Small intestine (tissue), 7 donors: ENCODE measurements at regions not wholly inside any gene's neighbourhood (a gene's known extent, or its start where the extent isn't known, plus 50 kb on each side); places are given as distances from the start of the nearest gene placed in this dataset.

Source experiments
- DNase-seq, 2 donors: peaks; one replicate each; pipeline versions ENCODE4 v3.0.0 to v3.0.0-alpha.2; 2013
- FAIRE-seq: peaks from 2 replicates; lab custom pipeline; 2012; peaks lifted over from hg19 to GRCh38; lab: Jason Lieb, UNC
- H3K27ac ChIP-seq, 3 donors: one replicate each; pipeline ENCODE4 v1.5.1; 2013; ENCODE audit warnings: low read length in 2 of 3, mild to moderate bottlenecking in 2 of 3, control low read depth in 1 of 3, inconsistent platforms in 1 of 3, low read depth in 1 of 3, moderate library complexity in 1 of 3
- H3K27me3 ChIP-seq, 3 donors: one replicate each; pipeline ENCODE4 v1.6.1; 2013; ENCODE audit warnings: low read length in 3 of 3, inconsistent platforms in 1 of 3; ENCODE audit not compliant: control insufficient read depth in 3 of 3, insufficient read depth in 3 of 3
- H3K36me3 ChIP-seq, 3 donors: one replicate each; pipeline ENCODE4 v1.6.1; 2013; ENCODE audit warnings: low read length in 3 of 3, inconsistent platforms in 1 of 3, low read depth in 1 of 3, mild to moderate bottlenecking in 1 of 3, moderate library complexity in 1 of 3; ENCODE audit not compliant: control insufficient read depth in 3 of 3, insufficient read depth in 2 of 3
- H3K4me1 ChIP-seq, 3 donors: one replicate each; pipeline ENCODE4 v1.6.1; 2013; ENCODE audit warnings: low read length in 2 of 3, inconsistent platforms in 1 of 3, low read depth in 1 of 3, mild to moderate bottlenecking in 1 of 3, moderate library complexity in 1 of 3; ENCODE audit not compliant: control insufficient read depth in 3 of 3, insufficient read depth in 2 of 3
- H3K4me3 ChIP-seq, 3 donors: one replicate each; pipeline ENCODE4 v1.5.1; 2013; ENCODE audit warnings: low read length in 3 of 3, control low read depth in 1 of 3, inconsistent platforms in 1 of 3, low read depth in 1 of 3, mild to moderate bottlenecking in 1 of 3, moderate library complexity in 1 of 3
- H3K9me3 ChIP-seq, 2 donors: one replicate each; pipeline ENCODE4 v1.6.1; 2013; ENCODE audit warnings: low read depth in 1 of 2, low read length in 1 of 2; ENCODE audit not compliant: control insufficient read depth in 2 of 2, insufficient read depth in 1 of 2
- WGBS, 3 donors: extraction: QIAGEN DNeasy Blood & Tissue Kit; methylation state at CpG; one replicate each; pipeline ENCODE4 v1.1.7; 2013; 5-methylcytosine and 5-hydroxymethylcytosine counted together
- donor health status: healthy with polysubstance abuse.
- donor health status: control.
- donor health status: control.
- donor health status: Bipolar disorder and iron deficiency.
- donor health status: healthy.

DNA sequence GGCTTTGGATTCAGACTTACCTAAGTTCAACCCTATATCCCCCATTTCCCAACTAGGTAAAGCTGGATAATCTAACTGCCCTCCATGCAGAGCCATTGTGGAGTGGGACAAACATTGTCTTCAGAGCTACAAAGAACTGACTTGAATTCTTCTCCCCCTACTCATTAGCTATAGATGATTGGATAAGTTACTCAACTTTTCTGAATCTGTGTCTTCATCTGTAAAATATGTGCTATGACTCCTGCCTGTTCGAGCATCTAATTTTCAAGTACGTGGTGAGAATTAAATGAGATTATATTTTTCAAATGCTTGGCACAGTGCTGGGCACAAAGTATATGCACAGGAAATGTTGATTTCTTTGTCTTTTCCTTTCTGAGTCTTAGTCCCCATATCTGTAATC is 240.3 kb upstream of the TCF21 start:
- FAIRE-seq: no peak

DNA sequence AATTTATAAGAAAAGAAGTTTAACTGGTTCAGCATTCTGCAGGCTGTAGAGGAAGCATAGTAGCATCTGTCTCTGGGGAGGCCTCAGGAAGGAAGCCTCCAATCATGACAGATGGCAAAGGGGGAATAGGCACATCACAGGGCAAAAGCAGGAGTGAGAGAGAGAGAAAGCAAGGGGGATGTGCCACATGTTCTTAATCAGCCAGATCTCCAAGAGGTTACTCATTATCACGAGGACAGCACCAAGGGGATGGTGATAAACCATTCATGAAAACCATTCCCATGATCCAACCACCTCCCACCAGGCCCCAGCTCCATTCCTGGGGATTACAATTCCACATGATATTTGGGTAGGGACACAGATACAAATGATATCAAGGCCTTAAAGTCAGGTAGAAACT is 217.5 kb upstream of the TCF21 start:
- 27 to 51% (median 37%) methylated on average over 1 of the region's 1 CpG for WGBS, 3 donors
- no peak for FAIRE-seq
- H3K4me1 ChIP-seq: no peaks in the 10 kb centered on the region
- H3K27ac ChIP-seq: no peak overlapping the region
- no peaks in the 10 kb centered on the region for H3K9me3 ChIP-seq
- DNase-seq: no peak
- peaks cover 0 to 3% (median 0%) of the 10 kb centered on the region in 3 donors for H3K27me3 ChIP-seq
- H3K36me3 ChIP-seq: no peaks in the 10 kb centered on the region
- H3K4me3 ChIP-seq: no peak overlapping the region

More for the DNA sequence above, 240.3 kb upstream of the TCF21 start:
- Histone ChIP-seq H3K4me3 (no peak overlapping the region), H3K36me3 (no peaks in the 10 kb centered on the region), H3K9me3 (no peaks in the 10 kb centered on the region), H3K4me1 (no peaks in the 10 kb centered on the region), H3K27ac (no peak overlapping the region), H3K27me3 (no peaks in the 10 kb centered on the region)
- no peak for DNase-seq
- 64 to 88% (median 70%) methylated on average over 2 of the region's 2 CpGs for WGBS, 3 donors

DNA sequence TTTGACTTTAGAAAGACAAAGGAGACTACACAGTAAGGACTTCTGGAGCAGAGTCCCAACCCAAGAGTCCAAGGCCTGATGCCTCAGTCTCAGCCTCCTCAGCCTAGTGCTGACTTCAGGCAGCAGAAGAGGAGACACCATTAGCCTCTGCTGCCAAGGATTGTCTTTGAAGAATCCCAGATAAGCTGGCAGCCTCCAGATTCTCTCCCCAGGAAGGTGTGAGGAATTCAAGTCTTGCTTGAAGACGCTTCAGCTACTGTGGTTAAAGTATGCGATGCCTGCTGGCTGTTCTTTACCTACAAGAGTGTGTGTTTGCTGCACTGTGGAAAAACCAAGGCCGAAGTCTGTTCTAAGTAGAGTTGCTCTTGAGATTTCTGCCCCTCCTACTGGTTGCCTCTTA is 215.9 kb upstream of the TCF21 start:
- H3K36me3 ChIP-seq: no peaks in the 10 kb centered on the region
- no peak for FAIRE-seq
- no peak overlapping the region for H3K27ac ChIP-seq
- H3K27me3 ChIP-seq: peaks cover 0 to 3% (median 0%) of the 10 kb centered on the region in 3 donors
- no peaks in the 10 kb centered on the region for H3K4me1 ChIP-seq
- 80 to 86% (median 81%) methylated on average over 3 of the region's 3 CpGs for WGBS, 3 donors
- no peaks in the 10 kb centered on the region for H3K9me3 ChIP-seq
- DNase-seq: no peak
- no peak overlapping the region for H3K4me3 ChIP-seq

DNA sequence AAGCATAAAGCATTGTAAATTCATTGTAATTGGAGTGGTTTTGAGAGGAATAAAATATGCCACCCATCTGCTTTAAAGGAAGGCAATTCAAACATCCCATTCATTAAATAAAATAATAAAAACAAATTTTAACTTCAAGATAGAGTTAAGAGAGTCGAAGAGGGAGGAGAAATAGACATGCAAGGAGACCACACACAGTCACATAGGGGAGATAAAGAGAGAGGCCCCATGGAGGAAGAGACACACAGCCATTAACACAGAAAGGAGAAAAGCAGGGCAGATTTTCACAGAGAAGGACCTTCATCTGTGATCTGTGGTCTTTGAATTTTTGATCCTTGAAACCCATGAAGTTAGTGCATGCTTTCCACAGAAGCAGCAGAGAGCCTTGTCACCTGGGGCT is 214.3 kb upstream of the TCF21 start:
- FAIRE-seq: no peak

DNA sequence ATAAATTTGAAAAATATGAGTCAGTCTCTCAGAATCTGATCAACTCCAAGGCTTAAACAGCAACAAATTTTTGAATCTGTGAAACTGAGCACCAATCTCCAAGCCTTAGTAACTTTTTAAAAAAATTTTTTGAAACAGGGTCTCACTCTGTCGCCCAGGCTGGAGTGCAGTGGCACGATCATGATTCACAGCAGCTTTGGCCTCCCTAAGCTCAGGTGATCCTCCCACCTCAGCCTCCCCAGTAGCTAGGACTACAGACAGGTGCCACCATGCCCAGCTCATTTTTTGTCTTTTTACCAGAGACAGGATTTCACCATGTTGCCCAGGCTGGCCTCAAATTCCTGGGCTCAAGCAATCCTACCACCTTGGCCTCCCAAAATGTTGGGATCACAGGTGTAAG is 207.9 kb upstream of the TCF21 start:
- DNase-seq (no peak), FAIRE-seq (no peak)
- Histone ChIP-seq H3K4me3 (no peak overlapping the region), H3K9me3 (no peaks in the 10 kb centered on the region), H3K4me1 (peaks cover 0 to 3% (median 0%) of the 10 kb centered on the region in 3 donors), H3K27me3 (no peaks in the 10 kb centered on the region), H3K36me3 (no peaks in the 10 kb centered on the region), H3K27ac (no peak overlapping the region)
- WGBS, 3 donors: 90 to 97% (median 91%) methylated on average over 2 of the region's 2 CpGs

More for the DNA sequence above, 214.3 kb upstream of the TCF21 start:
- Histone ChIP-seq H3K27ac (no peak overlapping the region), H3K4me1 (no peaks in the 10 kb centered on the region), H3K4me3 (no peak overlapping the region), H3K27me3 (peaks cover 0 to 3% (median 0%) of the 10 kb centered on the region in 3 donors), H3K9me3 (no peaks in the 10 kb centered on the region), H3K36me3 (no peaks in the 10 kb centered on the region)
- 41 to 57% (median 44%) methylated on average over 1 of the region's 1 CpG for WGBS, 3 donors
- no peak for DNase-seq

DNA sequence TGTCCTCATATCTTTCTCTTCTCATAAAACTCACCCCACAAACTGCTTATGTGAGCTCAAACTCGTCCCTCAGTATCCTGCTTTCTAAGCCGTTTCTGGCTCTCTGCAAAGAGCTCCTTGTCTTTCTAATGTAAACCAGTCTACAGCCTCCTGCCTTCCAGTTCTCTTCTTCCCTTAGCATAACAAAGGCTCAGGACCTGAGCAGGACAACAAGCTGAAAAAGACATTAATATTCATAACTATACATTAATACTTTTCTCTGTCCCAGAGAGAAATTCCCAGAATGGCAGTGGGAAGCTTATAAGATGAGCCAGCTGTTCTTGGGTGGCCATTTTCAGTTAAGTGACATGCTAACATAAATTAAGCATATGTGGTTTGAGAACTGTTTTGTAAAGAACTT is 207.0 kb upstream of the TCF21 start:
- H3K9me3 ChIP-seq: no peaks in the 10 kb centered on the region
- DNase-seq (no peak), FAIRE-seq (no peak)
- peaks cover 0 to 3% (median 0%) of the 10 kb centered on the region in 3 donors for H3K4me1 ChIP-seq
- no peaks in the 10 kb centered on the region for H3K27me3 ChIP-seq
- no peaks in the 10 kb centered on the region for H3K36me3 ChIP-seq
- 18 to 22% (median 20%) methylated on average over 2 of the region's 2 CpGs for WGBS, 3 donors
- H3K27ac ChIP-seq: no peak overlapping the region
- H3K4me3 ChIP-seq: no peak overlapping the region

DNA sequence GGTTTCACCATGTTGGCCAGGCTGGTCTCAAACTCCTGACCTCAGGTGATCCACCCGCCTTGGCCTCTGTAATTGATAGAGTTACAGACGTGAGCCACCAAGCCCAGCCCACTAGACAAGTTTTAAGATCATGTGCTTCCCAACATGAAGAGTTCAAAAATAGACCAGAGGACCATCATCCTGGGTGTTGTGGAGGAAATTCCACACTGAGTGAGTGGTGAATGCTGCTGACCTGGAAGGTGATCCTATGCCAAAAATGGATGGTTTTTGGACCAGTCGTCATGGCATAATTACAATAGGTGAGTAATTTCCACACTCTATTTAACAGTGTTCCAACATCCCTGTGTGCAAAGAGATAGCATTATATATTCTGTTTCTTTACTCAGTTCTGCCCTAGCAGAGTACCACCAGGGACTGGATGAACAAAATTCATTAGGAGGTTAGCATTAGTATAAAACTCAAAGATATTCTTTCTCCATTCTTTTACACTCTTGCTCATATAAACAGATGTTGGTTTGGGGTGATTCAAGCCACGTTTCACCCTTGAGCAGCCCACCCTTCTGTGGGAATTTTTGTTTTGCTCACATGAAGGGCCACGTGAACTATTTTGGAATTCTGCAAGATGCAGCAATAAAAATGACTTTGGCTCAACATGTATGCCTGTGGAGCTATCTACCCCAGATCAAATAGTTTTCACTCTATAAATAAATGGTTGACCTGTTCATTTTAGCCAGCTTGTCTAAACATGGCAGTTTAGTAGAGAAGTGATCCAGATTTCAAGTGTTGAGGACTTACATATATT is 206.2 kb upstream of the TCF21 start:
- DNase-seq: no peak
- H3K9me3 ChIP-seq: no peaks in the 10 kb centered on the region
- peaks cover 0 to 3% (median 0%) of the 10 kb centered on the region in 3 donors for H3K4me1 ChIP-seq
- H3K27me3 ChIP-seq: no peaks in the 10 kb centered on the region
- no peaks in the 10 kb centered on the region for H3K36me3 ChIP-seq
- FAIRE-seq: no peak
- 49 to 61% (median 59%) methylated on average over 5 of the region's 5 CpGs for WGBS, 3 donors
- no peak overlapping the region for H3K4me3 ChIP-seq
- no peak overlapping the region for H3K27ac ChIP-seq

DNA sequence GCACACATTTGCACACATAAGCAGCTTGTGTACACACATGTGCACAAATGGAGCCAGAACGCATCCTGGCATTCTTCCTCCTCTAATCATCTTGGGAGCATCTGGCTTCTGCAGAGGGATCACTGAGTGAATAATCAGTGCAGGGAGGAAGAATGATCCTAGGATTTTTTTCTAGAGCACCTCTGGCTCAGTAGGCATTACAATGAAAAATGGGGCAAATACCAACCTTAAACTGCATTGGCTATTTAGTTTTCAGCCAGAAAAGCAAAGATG is 205.7 kb upstream of the TCF21 start:
- no peaks in the 10 kb centered on the region for H3K9me3 ChIP-seq
- no peak for DNase-seq
- WGBS, 3 donors: 46 to 63% (median 60%) methylated on average over 1 of the region's 1 CpG
- FAIRE-seq: no peak
- H3K27me3 ChIP-seq: no peaks in the 10 kb centered on the region
- no peak overlapping the region for H3K27ac ChIP-seq
- peaks cover 0 to 3% (median 0%) of the 10 kb centered on the region in 3 donors for H3K4me1 ChIP-seq
- no peaks in the 10 kb centered on the region for H3K36me3 ChIP-seq
- H3K4me3 ChIP-seq: no peak overlapping the region

DNA sequence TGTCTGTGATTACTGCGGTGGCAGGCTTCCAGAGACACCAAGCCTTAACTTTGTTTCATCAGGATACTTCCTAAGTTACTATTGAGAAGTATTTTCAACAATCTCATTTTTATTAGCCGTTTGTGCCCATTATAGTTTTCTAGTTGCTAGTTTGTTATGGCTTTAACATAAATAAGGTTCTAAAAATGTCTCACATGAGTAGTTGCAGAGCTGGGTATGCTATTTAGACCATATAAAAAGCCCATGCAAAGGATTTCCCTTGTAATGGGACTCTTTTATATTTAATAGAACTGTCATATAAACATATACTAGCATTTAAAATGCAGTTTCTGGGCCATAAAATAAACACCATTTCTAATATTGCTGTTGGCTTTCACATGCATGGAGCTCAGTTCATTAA is 205.3 kb upstream of the TCF21 start:
- Histone ChIP-seq H3K4me3 (no peak overlapping the region), H3K9me3 (no peaks in the 10 kb centered on the region), H3K27me3 (no peaks in the 10 kb centered on the region), H3K27ac (no peak overlapping the region), H3K4me1 (peaks cover 0 to 3% (median 0%) of the 10 kb centered on the region in 3 donors), H3K36me3 (no peaks in the 10 kb centered on the region)
- FAIRE-seq: no peak
- 49 to 73% (median 68%) methylated on average over 2 of the region's 2 CpGs for WGBS, 3 donors
- no peak for DNase-seq
